HCT116 (cell line): ENCODE measurements at regions not wholly inside any gene's neighbourhood (a gene's known extent, or its start where the extent isn't known, plus 50 kb on each side); places are given as distances from the start of the nearest gene placed in this dataset.

Source experiments
- ATAC-seq: fragments of 200-7000 bp; cut with Tn5 transposase; 2 replicates; pipeline ENCODE4 v1.9.1; 2020; ENCODE audit warnings: mild to moderate bottlenecking, moderate library complexity
- BruUV-seq: library from RNA; stranded (reverse); fragments of 400-500 nt; replicated peaks from 2 replicates; lab custom pipeline; 2021; lab: Mats Ljungman, UMichigan
- CTCF ChIA-PET: fragments of 300-600 bp; sonication (Branson Sonifier 250); formaldehyde crosslinking; loops from one replicate; lab custom pipeline; 2021; ENCODE audit warnings: antibody characterized with exemption; lab: Charles Lee
- POLR2A ChIA-PET: fragments of 300-600, 350-600 bp; sonication (Branson Sonifier 250); formaldehyde crosslinking; loops from one replicate; lab custom pipeline; 2021; ENCODE audit warnings: antibody characterized with exemption; lab: Charles Lee
- RAD21 ChIA-PET, 2 experiments: fragments of 300-600 bp; sonication (Branson Sonifier 250); formaldehyde crosslinking; loops; one replicate each; lab custom pipeline; 2023; ENCODE audit warnings: low total read pairs in 2 of 2; ENCODE audit not compliant: uncharacterized antibody in 2 of 2, unreplicated experiment in 2 of 2, low non-redundant PET in 1 of 2; lab: Charles Lee
- DNase-seq: peaks from one replicate; pipeline ENCODE4 v3.0.0-alpha.2; 2010; ENCODE audit warnings: low read depth, low spot score
- H2AFZ ChIP-seq: fragments of 200-600 bp; shearing (Covaris generic), sonication (generic); 2 replicates; pipeline ENCODE4 v1.6.1; 2017; ENCODE audit warnings: low read depth, mixed run types, mixed read lengths, antibody characterized with exemption, low read length; ENCODE audit not compliant: poor library complexity, severe bottlenecking
- H3K27ac ChIP-seq: 2 replicates; pipeline ENCODE4 v1.5.1; 2012; ENCODE audit warnings: low read depth, low read length
- H3K27me3 ChIP-seq: fragments of 200-600 bp; sonication (generic); 2 replicates; pipeline ENCODE4 v1.6.1; 2016; ENCODE audit warnings: mixed run types, low read length, mixed read lengths; ENCODE audit not compliant: insufficient read depth
- H3K36me3 ChIP-seq, 2 experiments: fragments of 200-500 bp in 1 of 2; fragments of 200-600 bp in 1 of 2; sonication (Bioruptor generic) in 1 of 2; sonication (generic) in 1 of 2; 2 replicates each; pipeline versions ENCODE4 v1.5.1 to v1.6.1; 2014 to 2016; ENCODE audit warnings: low read length in 2 of 2, inconsistent platforms in 1 of 2, mixed read lengths in 1 of 2, mixed run types in 1 of 2; ENCODE audit not compliant: insufficient read depth in 2 of 2, control insufficient read depth in 1 of 2
- H3K4me1 ChIP-seq, 2 experiments: fragments of 200-600 bp in 1 of 2; sonication (generic) in 1 of 2; 2 replicates each; pipeline versions ENCODE4 v1.5.1 to v1.6.1; 2012 to 2017; ENCODE audit warnings: low read length in 2 of 2, inconsistent platforms in 1 of 2, mild to moderate bottlenecking in 1 of 2, mixed read lengths in 1 of 2, mixed run types in 1 of 2, moderate library complexity in 1 of 2; ENCODE audit not compliant: insufficient read depth in 2 of 2, control insufficient read depth in 1 of 2
- H3K4me2 ChIP-seq: fragments of 200-600 bp; sonication (generic); 2 replicates; pipeline ENCODE4 v1.6.1; 2017; ENCODE audit warnings: mixed run types, low read length, mixed read lengths
- H3K4me3 ChIP-seq, 2 experiments: fragments of 200-600 bp in 1 of 2; sonication (generic) in 1 of 2; replicated peaks in 1 of 2; 2 replicates each; pipeline ENCODE4 v1.5.1; 2011 to 2016; ENCODE audit warnings: low read length in 2 of 2, control low read depth in 1 of 2, low read depth in 1 of 2, mild to moderate bottlenecking in 1 of 2, mixed read lengths in 1 of 2, mixed run types in 1 of 2
- H3K79me2 ChIP-seq: fragments of 200-600 bp; sonication (generic); 2 replicates; pipeline ENCODE4 v1.6.1; 2017; ENCODE audit warnings: mild to moderate bottlenecking, mixed run types, low read length, moderate library complexity, mixed read lengths; ENCODE audit not compliant: insufficient read depth
- H3K9ac ChIP-seq: fragments of 200-600 bp; sonication (generic); 2 replicates; pipeline ENCODE4 v1.6.1; 2016; ENCODE audit warnings: low read length, mixed read lengths
- H3K9me2 ChIP-seq: fragments of 200-600 bp; sonication (generic), shearing (Covaris generic); 2 replicates; pipeline ENCODE4 v1.6.1; 2017; ENCODE audit warnings: mixed run types, mild to moderate bottlenecking, moderate library complexity; ENCODE audit not compliant: insufficient read depth
- H3K9me3 ChIP-seq, 2 experiments: fragments of 200-500 bp in 1 of 2; fragments of 200-600 bp in 1 of 2; sonication (Bioruptor generic) in 1 of 2; sonication (generic) in 1 of 2; 2 replicates each; pipeline ENCODE4 v1.6.1; 2014 to 2017; ENCODE audit warnings: low read length in 2 of 2, mixed read lengths in 2 of 2, inconsistent platforms in 1 of 2, low read depth in 1 of 2, mild to moderate bottlenecking in 1 of 2, mixed run types in 1 of 2, moderate library complexity in 1 of 2; ENCODE audit not compliant: control insufficient read depth in 1 of 2, insufficient read depth in 1 of 2
- H4K20me1 ChIP-seq: fragments of 200-600 bp; sonication (generic), shearing (Covaris generic); 2 replicates; pipeline ENCODE4 v1.6.1; 2017; ENCODE audit warnings: mixed run types, mild to moderate bottlenecking, moderate library complexity; ENCODE audit not compliant: insufficient read depth
- ATF3 ChIP-seq: IDR thresholded peaks from 2 replicates; pipeline ENCODE4 v1.6.1; 2012
- CBX3 ChIP-seq: IDR thresholded peaks from 2 replicates; pipeline ENCODE4 v1.6.1; 2012; ENCODE audit warnings: low read depth
- CEBPB ChIP-seq: IDR thresholded peaks from 2 replicates; pipeline ENCODE4 v1.6.1; 2012; ENCODE audit warnings: low read depth
- EGR1 ChIP-seq: IDR thresholded peaks from 2 replicates; pipeline ENCODE4 v1.6.1; 2012; ENCODE audit warnings: low read depth
- ELF1 ChIP-seq: IDR thresholded peaks from 2 replicates; pipeline ENCODE4 v1.6.1; 2012; ENCODE audit warnings: low read depth, borderline replicate concordance
- EZH2 ChIP-seq: fragments of 200-600 bp; sonication (generic); IDR thresholded peaks from 2 replicates; pipeline ENCODE4 v1.6.1; 2017; ENCODE audit warnings: antibody characterized with exemption, mixed run types
- FOSL1 ChIP-seq: IDR thresholded peaks from 2 replicates; pipeline ENCODE4 v1.6.1; 2012; ENCODE audit warnings: low read depth
- JUND ChIP-seq: IDR thresholded peaks from 2 replicates; pipeline ENCODE4 v1.6.1; 2012
- MAX ChIP-seq: IDR thresholded peaks from 2 replicates; pipeline ENCODE4 v1.6.1; 2012
- POLR2A ChIP-seq: IDR thresholded peaks from 2 replicates; pipeline ENCODE4 v1.7.0; 2011; ENCODE audit warnings: borderline replicate concordance; ENCODE audit not compliant: insufficient read depth, insufficient read length; ENCODE audit errors: extremely low read depth
- POLR2AphosphoS5 ChIP-seq: IDR thresholded peaks from 2 replicates; pipeline ENCODE4 v1.6.1; 2011; ENCODE audit warnings: mild to moderate bottlenecking, low read depth, low read length, moderate library complexity
- SIN3A ChIP-seq: IDR thresholded peaks from 2 replicates; pipeline ENCODE4 v1.6.1; 2012; ENCODE audit warnings: low read depth
- SP1 ChIP-seq: IDR thresholded peaks from 2 replicates; pipeline ENCODE4 v1.6.1; 2012; ENCODE audit warnings: low read depth
- SRF ChIP-seq: IDR thresholded peaks from 2 replicates; pipeline ENCODE4 v1.6.1; 2012; ENCODE audit warnings: low read depth
- YY1 ChIP-seq: IDR thresholded peaks from 2 replicates; pipeline ENCODE4 v1.6.1; 2011; ENCODE audit warnings: low read length, low read depth, moderate library complexity, mild to moderate bottlenecking; ENCODE audit not compliant: insufficient replicate concordance; ENCODE audit errors: extremely low read depth
- ZFX ChIP-seq: fragments of 450-650 bp; IDR thresholded peaks from 2 replicates; pipeline ENCODE4 v1.6.1; 2017
- ZNF274 ChIP-seq: fragments of 200-500 bp; sonication (Bioruptor generic); IDR thresholded peaks from 2 replicates; pipeline ENCODE4 v1.6.1; 2014; ENCODE audit warnings: mild to moderate bottlenecking, low read depth, low read length, inconsistent platforms
- intact Hi-C: fragments of 100-400 bp; cut with micrococcal nuclease; formaldehyde crosslinking; loops from 2 replicates; pipeline ENCODE4 v1.10.0; 2022

- H3K9ac ChIP-seq = no peak overlapping the region
- H3K4me2 ChIP-seq = no peak overlapping the region
- H3K36me3 ChIP-seq = no peaks in the 10 kb centered on the region
- no peaks in the 10 kb centered on the region; a peak in 2 of 4 replicates for H3K9me3 ChIP-seq
- BruUV-seq = no TSS peak
- no peaks in the 10 kb centered on the region for H3K9me2 ChIP-seq
- ChIA-PET POLR2A (no interaction called here), RAD21 (no interaction called here), CTCF (no interaction called here)
- no peak for ATAC-seq
- intact Hi-C loops = no loop called here
- H4K20me1 ChIP-seq = no peaks in the 10 kb centered on the region
- H3K4me3 ChIP-seq = no peak overlapping the region
- no peaks in the 10 kb centered on the region for H3K4me1 ChIP-seq
- no peak overlapping the region for H3K27ac ChIP-seq
- no peak for DNase-seq
- no peak for TF ChIP-seq SIN3A
- TF ChIP-seq MAX = no peak
- TF ChIP-seq EZH2 = no peak
- no peak for TF ChIP-seq ZFX
- no peak for TF ChIP-seq SP1
- TF ChIP-seq POLR2A = no peak
- no peak for TF ChIP-seq CEBPB
- no peak for TF ChIP-seq ZNF274
- no peak for TF ChIP-seq CBX3
- TF ChIP-seq SRF = no peak
- TF ChIP-seq ELF1 = no peak
- TF ChIP-seq FOSL1 = no peak
- no peak for TF ChIP-seq ATF3
- no peak for TF ChIP-seq EGR1
- TF ChIP-seq POLR2AphosphoS5 = no peak
- no peak for TF ChIP-seq YY1
- no peak for TF ChIP-seq JUND
- H3K79me2 ChIP-seq = no peaks in the 10 kb centered on the region
- H2AFZ ChIP-seq = no peak overlapping the region
- no peaks in the 10 kb centered on the region for H3K27me3 ChIP-seq
Observed at GRCh38 chr12:127688906-127689428, 578.0 kb upstream of the TMEM132C start.
